GM12878 (cell line): ENCODE measurements at regions not wholly inside any gene's neighbourhood (a gene's known extent, or its start where the extent isn't known, plus 50 kb on each side); places are given as distances from the start of the nearest gene placed in this dataset.

Experiments
- EZH2 ChIP-seq: IDR thresholded peaks from 2 replicates; pipeline ENCODE4 v1.6.1; 2012; ENCODE audit warnings: low read depth, mild to moderate bottlenecking, control low read depth, inconsistent platforms, low read length, borderline replicate concordance; ENCODE audit not compliant: control insufficient read depth
- POLR2AphosphoS5 ChIP-seq: IDR thresholded peaks from 2 replicates; pipeline ENCODE4 v1.6.1; 2011; ENCODE audit warnings: mild to moderate bottlenecking, low read length, inconsistent platforms
- TF ChIP-seq, protein P1 (sequence below), 3 experiments: IDR thresholded peaks in 2 of 3; conservative IDR thresholded peaks in 1 of 3; 2 replicates each; pipeline ENCODE4 v1.5.1; 2011; ENCODE audit warnings: low read depth in 3 of 3, low read length in 3 of 3, mild to moderate bottlenecking in 3 of 3, control low read depth in 2 of 3, moderate library complexity in 2 of 3, inconsistent platforms in 1 of 3, mixed read lengths in 1 of 3; ENCODE audit not compliant: control insufficient read depth in 2 of 3, insufficient read depth in 1 of 3; ENCODE audit errors: extremely low read depth in 1 of 3

DNA sequence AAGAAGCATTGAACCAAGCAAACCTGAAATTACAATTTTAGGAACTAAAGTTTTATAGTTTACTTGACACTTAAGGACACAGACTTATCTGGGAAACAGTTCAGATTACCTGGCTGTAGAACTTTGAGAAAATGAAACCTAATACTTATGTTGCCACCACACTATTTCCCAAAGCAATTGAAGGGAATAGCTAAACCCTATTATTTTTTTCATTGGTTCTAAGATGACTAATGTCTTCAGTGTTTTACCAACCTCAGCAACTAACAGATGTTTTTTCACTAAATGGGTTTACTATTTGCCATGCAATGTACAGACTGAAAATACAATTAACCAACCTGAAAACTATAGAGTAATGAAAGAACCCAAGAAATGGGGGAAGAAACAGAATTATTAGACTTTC lies 689.6 kb downstream of the SORCS1 start:
- TF ChIP-seq EZH2 (no peak), POLR2AphosphoS5 (no peak)
- TF ChIP-seq, protein P1, sequence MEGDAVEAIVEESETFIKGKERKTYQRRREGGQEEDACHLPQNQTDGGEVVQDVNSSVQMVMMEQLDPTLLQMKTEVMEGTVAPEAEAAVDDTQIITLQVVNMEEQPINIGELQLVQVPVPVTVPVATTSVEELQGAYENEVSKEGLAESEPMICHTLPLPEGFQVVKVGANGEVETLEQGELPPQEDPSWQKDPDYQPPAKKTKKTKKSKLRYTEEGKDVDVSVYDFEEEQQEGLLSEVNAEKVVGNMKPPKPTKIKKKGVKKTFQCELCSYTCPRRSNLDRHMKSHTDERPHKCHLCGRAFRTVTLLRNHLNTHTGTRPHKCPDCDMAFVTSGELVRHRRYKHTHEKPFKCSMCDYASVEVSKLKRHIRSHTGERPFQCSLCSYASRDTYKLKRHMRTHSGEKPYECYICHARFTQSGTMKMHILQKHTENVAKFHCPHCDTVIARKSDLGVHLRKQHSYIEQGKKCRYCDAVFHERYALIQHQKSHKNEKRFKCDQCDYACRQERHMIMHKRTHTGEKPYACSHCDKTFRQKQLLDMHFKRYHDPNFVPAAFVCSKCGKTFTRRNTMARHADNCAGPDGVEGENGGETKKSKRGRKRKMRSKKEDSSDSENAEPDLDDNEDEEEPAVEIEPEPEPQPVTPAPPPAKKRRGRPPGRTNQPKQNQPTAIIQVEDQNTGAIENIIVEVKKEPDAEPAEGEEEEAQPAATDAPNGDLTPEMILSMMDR (IDR thresholded peaks at IDR 0.05 in 2 of 3, conservative IDR thresholded peaks at IDR 0.05 in 1 of 3; ENCODE audit: control insufficient read depth in 2 of 3, extremely low read depth in 1 of 3, insufficient read depth in 1 of 3, low read depth in 3 of 3, low read length in 3 of 3), result no peak
